Stromal cell of bone marrow (primary cell): ENCODE measurements at regions not wholly inside any gene's neighbourhood (a gene's known extent, or its start where the extent isn't known, plus 50 kb on each side); places are given as distances from the start of the nearest gene placed in this dataset.
"Not testable (repeated sequence)": the region's sequence is repeated elsewhere in the genome, so short reads cannot be mapped to it uniquely, and the experiment has no call there.

Experiments used
- DNase-seq: peaks from one replicate; pipeline ENCODE4 v3.0.0-alpha.2; 2012; ENCODE audit warnings: low read depth

- DNase-seq = no peak
These were observed 123.5 kb downstream of the MAP3K7 start for GRCh38 chr6:90463359-90463758.

- DNase-seq = no peak
These were observed 124.8 kb downstream of the MAP3K7 start for GRCh38 chr6:90462102-90462501.

- no peak for DNase-seq
These were observed 125.5 kb downstream of the MAP3K7 start for GRCh38 chr6:90461383-90461782.

- DNase-seq = no peak
These were observed 126.8 kb downstream of the MAP3K7 start for GRCh38 chr6:90460051-90460450.

GRCh38 chr6:90459225-90459758 lies 127.6 kb downstream of the MAP3K7 start:
- no peak for DNase-seq

GRCh38 chr6:90458353-90459224 lies 128.3 kb downstream of the MAP3K7 start:
- DNase-seq = no peak

GRCh38 chr6:90457867-90458259 lies 129.0 kb downstream of the MAP3K7 start:
- DNase-seq = no peak

- not testable (repeated sequence) for DNase-seq
These were observed 129.6 kb downstream of the MAP3K7 start for GRCh38 chr6:90456997-90457866.

GRCh38 chr6:90456001-90456400 lies 130.9 kb downstream of the MAP3K7 start:
- DNase-seq = no peak

- DNase-seq = peak; percentile 13
These were observed 131.9 kb downstream of the MAP3K7 start for GRCh38 chr6:90454836-90455427.

GRCh38 chr6:90450268-90450953 lies 136.5 kb downstream of the MAP3K7 start:
- DNase-seq = no peak

- DNase-seq = no peak
These were observed 137.6 kb downstream of the MAP3K7 start for GRCh38 chr6:90449311-90449710.

GRCh38 chr6:90448836-90449235 lies 138.0 kb downstream of the MAP3K7 start:
- no peak for DNase-seq

- DNase-seq = no peak
These were observed 140.7 kb downstream of the MAP3K7 start for GRCh38 chr6:90446164-90446563.

GRCh38 chr6:90445533-90446108 lies 141.3 kb downstream of the MAP3K7 start:
- no peak for DNase-seq

- DNase-seq = no peak
These were observed 142.6 kb downstream of the MAP3K7 start for GRCh38 chr6:90444160-90444714.

GRCh38 chr6:90442366-90442765 lies 144.5 kb downstream of the MAP3K7 start:
- DNase-seq = no peak

- DNase-seq = no peak
These were observed 144.1 kb upstream of the BACH2 start for GRCh38 chr6:90440586-90441283.

- DNase-seq = no peak
These were observed 142.9 kb upstream of the BACH2 start for GRCh38 chr6:90439586-90439985.

- DNase-seq = no peak
These were observed 139.8 kb upstream of the BACH2 start for GRCh38 chr6:90436403-90436802.
